ENCODE measurements at regions not wholly inside any gene's neighbourhood (a gene's known extent, or its start where the extent isn't known, plus 50 kb on each side); places are given as distances from the start of the nearest gene placed in this dataset.

DNA sequence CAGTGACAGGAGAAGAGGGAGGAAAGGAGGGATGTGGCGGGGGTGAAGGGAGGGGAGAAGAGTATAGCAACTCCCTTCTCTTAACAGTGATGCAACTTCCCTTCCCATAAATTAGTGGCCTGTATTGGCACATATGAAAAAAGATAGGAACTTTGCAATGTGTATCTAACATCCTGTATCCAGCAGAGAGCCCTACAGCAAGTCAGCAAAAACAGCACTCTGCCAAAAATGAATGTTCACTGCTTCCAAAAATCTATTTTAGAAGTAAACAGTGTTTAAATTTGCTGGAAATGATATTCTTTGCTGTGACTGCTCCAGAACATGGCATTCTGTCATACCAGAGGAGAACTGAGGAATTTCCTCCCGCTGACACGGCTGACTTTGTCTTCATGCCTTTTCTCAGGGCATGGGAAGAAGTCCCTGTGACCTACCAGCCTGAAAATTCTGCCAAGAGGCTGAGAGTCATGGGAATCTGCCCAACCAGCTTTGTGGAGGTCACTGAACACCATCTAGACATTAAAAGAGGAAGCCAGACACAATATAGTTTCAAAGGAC lies 343.4 kb upstream of the RASGEF1B start:
- in situ Hi-C loops (cut with HindIII; ENCODE audit: low pct_unique_long_range_greater_than_20kb, low sequenced_read_pairs) (no loop called here), intact Hi-C loops (cut with micrococcal nuclease; ENCODE audit: unreplicated experiment) (no loop called here)
- H3K4me3 ChIP-seq (ENCODE audit: low read depth in 2 of 2, low read length in 2 of 2), result no peak overlapping the region
- TF ChIP-seq, protein P1, sequence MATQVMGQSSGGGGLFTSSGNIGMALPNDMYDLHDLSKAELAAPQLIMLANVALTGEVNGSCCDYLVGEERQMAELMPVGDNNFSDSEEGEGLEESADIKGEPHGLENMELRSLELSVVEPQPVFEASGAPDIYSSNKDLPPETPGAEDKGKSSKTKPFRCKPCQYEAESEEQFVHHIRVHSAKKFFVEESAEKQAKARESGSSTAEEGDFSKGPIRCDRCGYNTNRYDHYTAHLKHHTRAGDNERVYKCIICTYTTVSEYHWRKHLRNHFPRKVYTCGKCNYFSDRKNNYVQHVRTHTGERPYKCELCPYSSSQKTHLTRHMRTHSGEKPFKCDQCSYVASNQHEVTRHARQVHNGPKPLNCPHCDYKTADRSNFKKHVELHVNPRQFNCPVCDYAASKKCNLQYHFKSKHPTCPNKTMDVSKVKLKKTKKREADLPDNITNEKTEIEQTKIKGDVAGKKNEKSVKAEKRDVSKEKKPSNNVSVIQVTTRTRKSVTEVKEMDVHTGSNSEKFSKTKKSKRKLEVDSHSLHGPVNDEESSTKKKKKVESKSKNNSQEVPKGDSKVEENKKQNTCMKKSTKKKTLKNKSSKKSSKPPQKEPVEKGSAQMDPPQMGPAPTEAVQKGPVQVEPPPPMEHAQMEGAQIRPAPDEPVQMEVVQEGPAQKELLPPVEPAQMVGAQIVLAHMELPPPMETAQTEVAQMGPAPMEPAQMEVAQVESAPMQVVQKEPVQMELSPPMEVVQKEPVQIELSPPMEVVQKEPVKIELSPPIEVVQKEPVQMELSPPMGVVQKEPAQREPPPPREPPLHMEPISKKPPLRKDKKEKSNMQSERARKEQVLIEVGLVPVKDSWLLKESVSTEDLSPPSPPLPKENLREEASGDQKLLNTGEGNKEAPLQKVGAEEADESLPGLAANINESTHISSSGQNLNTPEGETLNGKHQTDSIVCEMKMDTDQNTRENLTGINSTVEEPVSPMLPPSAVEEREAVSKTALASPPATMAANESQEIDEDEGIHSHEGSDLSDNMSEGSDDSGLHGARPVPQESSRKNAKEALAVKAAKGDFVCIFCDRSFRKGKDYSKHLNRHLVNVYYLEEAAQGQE (IDR thresholded peaks at IDR 0.05; ENCODE audit: insufficient read depth in 1 of 2, low read depth in 2 of 2, low read length in 1 of 2), result no peak
- TF ChIP-seq, protein P2, sequence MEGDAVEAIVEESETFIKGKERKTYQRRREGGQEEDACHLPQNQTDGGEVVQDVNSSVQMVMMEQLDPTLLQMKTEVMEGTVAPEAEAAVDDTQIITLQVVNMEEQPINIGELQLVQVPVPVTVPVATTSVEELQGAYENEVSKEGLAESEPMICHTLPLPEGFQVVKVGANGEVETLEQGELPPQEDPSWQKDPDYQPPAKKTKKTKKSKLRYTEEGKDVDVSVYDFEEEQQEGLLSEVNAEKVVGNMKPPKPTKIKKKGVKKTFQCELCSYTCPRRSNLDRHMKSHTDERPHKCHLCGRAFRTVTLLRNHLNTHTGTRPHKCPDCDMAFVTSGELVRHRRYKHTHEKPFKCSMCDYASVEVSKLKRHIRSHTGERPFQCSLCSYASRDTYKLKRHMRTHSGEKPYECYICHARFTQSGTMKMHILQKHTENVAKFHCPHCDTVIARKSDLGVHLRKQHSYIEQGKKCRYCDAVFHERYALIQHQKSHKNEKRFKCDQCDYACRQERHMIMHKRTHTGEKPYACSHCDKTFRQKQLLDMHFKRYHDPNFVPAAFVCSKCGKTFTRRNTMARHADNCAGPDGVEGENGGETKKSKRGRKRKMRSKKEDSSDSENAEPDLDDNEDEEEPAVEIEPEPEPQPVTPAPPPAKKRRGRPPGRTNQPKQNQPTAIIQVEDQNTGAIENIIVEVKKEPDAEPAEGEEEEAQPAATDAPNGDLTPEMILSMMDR (IDR thresholded peaks at IDR 0.05), result no peak
- no peak for TF ChIP-seq POLR2AphosphoS5 (IDR thresholded peaks at IDR 0.05; ENCODE audit: low read depth, low read length)
- TF ChIP-seq TCF7L2 (IDR thresholded peaks at IDR 0.05; ENCODE audit: low read depth, low read length), result no peak
- TF ChIP-seq SIN3A (IDR thresholded peaks at IDR 0.05; ENCODE audit: borderline replicate concordance, insufficient read depth, low read depth, low read length), result no peak
- no peak for ATAC-seq
- H3K27ac ChIP-seq (ENCODE audit: low read length), result no peak overlapping the region
- no peaks in the 10 kb centered on the region for H3K4me1 ChIP-seq (ENCODE audit: control insufficient read depth, insufficient read depth, low read length)
- H3K9me3 ChIP-seq (ENCODE audit: control insufficient read depth, insufficient read depth, low read depth, low read length), result no peaks in the 10 kb centered on the region
- ChIA-PET POLR2A (no interaction called here), CTCF (no interaction called here)
- H3K27me3 ChIP-seq (ENCODE audit: control insufficient read depth, insufficient read depth, low read length), result no peaks in the 10 kb centered on the region; the same call in 1 of the 2 replicates
- H3K36me3 ChIP-seq (ENCODE audit: control insufficient read depth, insufficient read depth, low read length), result no peaks in the 10 kb centered on the region
- no peak for DNase-seq (ENCODE audit: low read depth, low spot score)
- BruUV-seq (replicated peaks), result no TSS peak

GRCh38 chr4:81811562-81812293 lies 340.0 kb upstream of the RASGEF1B start:
- BruUV-seq (replicated peaks), result no TSS peak
- Histone ChIP-seq H3K27ac (ENCODE audit: low read length) (no peak overlapping the region), H3K36me3 (ENCODE audit: control insufficient read depth, insufficient read depth, low read length) (no peaks in the 10 kb centered on the region), H3K27me3 (ENCODE audit: control insufficient read depth, insufficient read depth, low read length) (no peaks in the 10 kb centered on the region; the same call in 1 of the 2 replicates), H3K4me1 (ENCODE audit: control insufficient read depth, insufficient read depth, low read length) (no peaks in the 10 kb centered on the region), H3K4me3 (ENCODE audit: low read depth in 2 of 2, low read length in 2 of 2) (no peak overlapping the region), H3K9me3 (ENCODE audit: control insufficient read depth, insufficient read depth, low read depth, low read length) (no peaks in the 10 kb centered on the region)
- TF ChIP-seq, protein P1 (IDR thresholded peaks at IDR 0.05; ENCODE audit: insufficient read depth in 1 of 2, low read depth in 2 of 2, low read length in 1 of 2), result no peak
- TF ChIP-seq, protein P2 (IDR thresholded peaks at IDR 0.05), result no peak
- TF ChIP-seq TCF7L2 (IDR thresholded peaks at IDR 0.05; ENCODE audit: low read depth, low read length) (no peak), POLR2AphosphoS5 (IDR thresholded peaks at IDR 0.05; ENCODE audit: low read depth, low read length) (no peak), SIN3A (IDR thresholded peaks at IDR 0.05; ENCODE audit: borderline replicate concordance, insufficient read depth, low read depth, low read length) (no peak)
- ChIA-PET POLR2A (no interaction called here), CTCF (no interaction called here)
- DNase-seq (ENCODE audit: low read depth, low spot score) (no peak), ATAC-seq (no peak)
- intact Hi-C loops (cut with micrococcal nuclease; ENCODE audit: unreplicated experiment) (no loop called here), in situ Hi-C loops (cut with HindIII; ENCODE audit: low pct_unique_long_range_greater_than_20kb, low sequenced_read_pairs) (no loop called here)

Measured in Panc1 (cell line).